ENCODE measurements at regions not wholly inside any gene's neighbourhood (a gene's known extent, or its start where the extent isn't known, plus 50 kb on each side); places are given as distances from the start of the nearest gene placed in this dataset.

DNA sequence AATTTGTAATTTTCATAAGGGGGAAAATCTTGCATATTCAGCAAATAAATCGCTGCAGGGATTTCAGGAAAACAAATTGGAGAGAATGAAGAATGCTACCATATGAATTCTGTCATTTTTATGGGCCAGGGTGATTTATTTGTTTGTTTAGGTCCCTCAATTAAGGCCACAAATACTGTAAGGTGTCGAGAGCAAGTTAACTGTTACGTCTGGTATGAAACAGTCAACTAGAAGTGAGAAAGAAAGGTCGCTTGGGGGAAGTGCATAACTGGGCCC lies 166.9 kb upstream of the TSHZ2 start:
- TF ChIP-seq, protein P1, sequence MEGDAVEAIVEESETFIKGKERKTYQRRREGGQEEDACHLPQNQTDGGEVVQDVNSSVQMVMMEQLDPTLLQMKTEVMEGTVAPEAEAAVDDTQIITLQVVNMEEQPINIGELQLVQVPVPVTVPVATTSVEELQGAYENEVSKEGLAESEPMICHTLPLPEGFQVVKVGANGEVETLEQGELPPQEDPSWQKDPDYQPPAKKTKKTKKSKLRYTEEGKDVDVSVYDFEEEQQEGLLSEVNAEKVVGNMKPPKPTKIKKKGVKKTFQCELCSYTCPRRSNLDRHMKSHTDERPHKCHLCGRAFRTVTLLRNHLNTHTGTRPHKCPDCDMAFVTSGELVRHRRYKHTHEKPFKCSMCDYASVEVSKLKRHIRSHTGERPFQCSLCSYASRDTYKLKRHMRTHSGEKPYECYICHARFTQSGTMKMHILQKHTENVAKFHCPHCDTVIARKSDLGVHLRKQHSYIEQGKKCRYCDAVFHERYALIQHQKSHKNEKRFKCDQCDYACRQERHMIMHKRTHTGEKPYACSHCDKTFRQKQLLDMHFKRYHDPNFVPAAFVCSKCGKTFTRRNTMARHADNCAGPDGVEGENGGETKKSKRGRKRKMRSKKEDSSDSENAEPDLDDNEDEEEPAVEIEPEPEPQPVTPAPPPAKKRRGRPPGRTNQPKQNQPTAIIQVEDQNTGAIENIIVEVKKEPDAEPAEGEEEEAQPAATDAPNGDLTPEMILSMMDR (IDR thresholded peaks at IDR 0.05) = no peak
- no peak for TF ChIP-seq POLR2A (IDR thresholded peaks at IDR 0.05)

Measured in Peyer's patch (tissue), 4 donors.